Caco-2 (cell line): ENCODE measurements at regions not wholly inside any gene's neighbourhood (a gene's known extent, or its start where the extent isn't known, plus 50 kb on each side); places are given as distances from the start of the nearest gene placed in this dataset.

ENCODE experiments used
- BruUV-seq: library from RNA; stranded (reverse); fragments of 400-500 nt; replicated peaks from 2 replicates; lab custom pipeline; 2021; lab: Mats Ljungman, UMichigan
- CTCF ChIA-PET: fragments of 300-600 bp; sonication (Branson Sonifier 250); formaldehyde crosslinking; loops from one replicate; lab custom pipeline; 2022; ENCODE audit warnings: antibody characterized with exemption; lab: Charles Lee
- POLR2A ChIA-PET: fragments of 300-600 bp; sonication (Branson Sonifier 250); formaldehyde crosslinking; loops from one replicate; lab custom pipeline; 2022; ENCODE audit warnings: antibody characterized with exemption; lab: Charles Lee
- DNase-seq, 2 experiments: peaks; one replicate each; pipeline versions ENCODE4 v3.0.0 to v3.0.0-alpha.2; 2020 to 2022
- H3K27me3 ChIP-seq: replicated peaks from 2 replicates; pipeline ENCODE4 v1.6.0; 2011; ENCODE audit warnings: low read length; ENCODE audit not compliant: control insufficient read depth, insufficient read depth
- H3K36me3 ChIP-seq: 2 replicates; pipeline ENCODE4 v1.5.1; 2011; ENCODE audit warnings: low read length; ENCODE audit not compliant: control insufficient read depth, insufficient read depth
- H3K4me1 ChIP-seq: fragments of 250-450 bp; sonication (Bioruptor Pico); 2 replicates; pipeline ENCODE4 v1.5.1; 2020; ENCODE audit warnings: mild to moderate bottlenecking
- H3K4me3 ChIP-seq: 2 replicates; pipeline ENCODE4 v1.5.1; 2011; ENCODE audit warnings: low read depth, mild to moderate bottlenecking, control low read depth, low read length
- H3K9me3 ChIP-seq: fragments of 250-450 bp; sonication (Bioruptor Pico); 2 replicates; pipeline ENCODE4 v1.5.1; 2020; ENCODE audit warnings: mild to moderate bottlenecking, moderate library complexity
- H3K27ac Mint-ChIP-seq: one replicate; pipeline ENCODE4 v1.8.0; 2022; ENCODE audit warnings: mixed read lengths; ENCODE audit not compliant: unreplicated experiment
- H3K27me3 Mint-ChIP-seq: one replicate; pipeline ENCODE4 v1.8.0; 2022; ENCODE audit warnings: mixed read lengths; ENCODE audit not compliant: insufficient read depth, unreplicated experiment
- H3K36me3 Mint-ChIP-seq: one replicate; pipeline ENCODE4 v1.8.0; 2022; ENCODE audit warnings: mild to moderate bottlenecking, mixed read lengths; ENCODE audit not compliant: insufficient read depth, unreplicated experiment
- H3K4me1 Mint-ChIP-seq: one replicate; pipeline ENCODE4 v1.8.0; 2022; ENCODE audit warnings: low read depth, mixed read lengths; ENCODE audit not compliant: unreplicated experiment
- H3K4me3 Mint-ChIP-seq: one replicate; pipeline ENCODE4 v1.8.0; 2022; ENCODE audit warnings: mild to moderate bottlenecking, moderate library complexity, mixed read lengths; ENCODE audit not compliant: unreplicated experiment
- H3K9me3 Mint-ChIP-seq: one replicate; pipeline ENCODE4 v1.8.0; 2022; ENCODE audit warnings: mixed read lengths; ENCODE audit not compliant: unreplicated experiment
- intact Hi-C: fragments of 100-400 bp; cut with micrococcal nuclease; formaldehyde crosslinking; loops from one replicate; pipeline ENCODE4 v1.10.0; 2022; ENCODE audit not compliant: unreplicated experiment
- TF ChIP-seq, protein P1 (sequence below), 2 experiments: fragments of 200-600 bp in 1 of 2; IDR thresholded peaks; 1 replicate in 1 of 2; 2 replicates in 1 of 2; pipeline versions ENCODE4 v1.5.1 to v1.8.0; 2011 to 2022; ENCODE audit warnings: antibody characterized with exemption in 1 of 2, control low read depth in 1 of 2, inconsistent platforms in 1 of 2, low read depth in 1 of 2, low read length in 1 of 2, mild to moderate bottlenecking in 1 of 2, moderate library complexity in 1 of 2; ENCODE audit not compliant: insufficient read depth in 1 of 2, severe bottlenecking in 1 of 2, unreplicated experiment in 1 of 2

DNA sequence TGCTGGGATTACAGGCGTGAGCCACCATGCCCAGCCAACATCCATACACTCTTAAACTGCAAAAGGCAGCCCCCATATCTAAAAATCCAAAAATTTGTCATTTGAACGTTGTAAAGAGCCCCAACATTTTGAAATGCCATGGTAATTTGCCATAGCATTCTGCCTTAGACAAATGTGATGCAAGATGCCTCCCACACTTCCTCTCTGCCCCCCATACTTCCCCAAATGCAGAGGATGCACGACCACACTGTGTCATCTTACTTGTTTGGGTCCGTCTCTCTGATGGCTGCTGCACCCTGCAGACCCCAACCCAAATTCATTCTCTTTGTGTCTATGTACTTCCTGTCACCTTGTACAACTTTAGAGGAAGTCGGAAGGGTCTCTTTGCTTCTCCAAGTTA lies 1125.6 kb upstream of the AUTS2 start:
- CTCF ChIA-PET: no interaction called here

GRCh38 chr7:68474661-68475216 lies 1123.5 kb upstream of the AUTS2 start:
- H3K36me3 Mint-ChIP-seq: no peaks in the 10 kb centered on the region
- H3K27me3 Mint-ChIP-seq: no peaks in the 10 kb centered on the region
- DNase-seq: no peak
- Histone ChIP-seq H3K9me3 (no peaks in the 10 kb centered on the region), H3K36me3 (no peaks in the 10 kb centered on the region), H3K27me3 (no peaks in the 10 kb centered on the region), H3K4me1 (no peaks in the 10 kb centered on the region), H3K4me3 (no peak overlapping the region)
- peaks cover 7% of the 10 kb centered on the region for H3K9me3 Mint-ChIP-seq
- no peak overlapping the region for H3K27ac Mint-ChIP-seq
- no TSS peak for BruUV-seq
- POLR2A ChIA-PET: no interaction called here
- H3K4me1 Mint-ChIP-seq: no peaks in the 10 kb centered on the region
- H3K4me3 Mint-ChIP-seq: no peak overlapping the region
- TF ChIP-seq, protein P1, sequence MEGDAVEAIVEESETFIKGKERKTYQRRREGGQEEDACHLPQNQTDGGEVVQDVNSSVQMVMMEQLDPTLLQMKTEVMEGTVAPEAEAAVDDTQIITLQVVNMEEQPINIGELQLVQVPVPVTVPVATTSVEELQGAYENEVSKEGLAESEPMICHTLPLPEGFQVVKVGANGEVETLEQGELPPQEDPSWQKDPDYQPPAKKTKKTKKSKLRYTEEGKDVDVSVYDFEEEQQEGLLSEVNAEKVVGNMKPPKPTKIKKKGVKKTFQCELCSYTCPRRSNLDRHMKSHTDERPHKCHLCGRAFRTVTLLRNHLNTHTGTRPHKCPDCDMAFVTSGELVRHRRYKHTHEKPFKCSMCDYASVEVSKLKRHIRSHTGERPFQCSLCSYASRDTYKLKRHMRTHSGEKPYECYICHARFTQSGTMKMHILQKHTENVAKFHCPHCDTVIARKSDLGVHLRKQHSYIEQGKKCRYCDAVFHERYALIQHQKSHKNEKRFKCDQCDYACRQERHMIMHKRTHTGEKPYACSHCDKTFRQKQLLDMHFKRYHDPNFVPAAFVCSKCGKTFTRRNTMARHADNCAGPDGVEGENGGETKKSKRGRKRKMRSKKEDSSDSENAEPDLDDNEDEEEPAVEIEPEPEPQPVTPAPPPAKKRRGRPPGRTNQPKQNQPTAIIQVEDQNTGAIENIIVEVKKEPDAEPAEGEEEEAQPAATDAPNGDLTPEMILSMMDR (IDR thresholded peaks at IDR 0.05; ENCODE audit: insufficient read depth in 1 of 2, low read depth in 1 of 2, low read length in 1 of 2, severe bottlenecking in 1 of 2, unreplicated experiment in 1 of 2): no peak
- intact Hi-C loops: no loop called here
- CTCF ChIA-PET: no interaction called here

More for the DNA sequence above, 1125.6 kb upstream of the AUTS2 start:
- Histone ChIP-seq H3K27me3 (no peaks in the 10 kb centered on the region), H3K36me3 (no peaks in the 10 kb centered on the region), H3K9me3 (no peaks in the 10 kb centered on the region), H3K4me1 (no peaks in the 10 kb centered on the region), H3K4me3 (no peak overlapping the region)
- no TSS peak for BruUV-seq
- Mint-ChIP-seq H3K27me3 (no peaks in the 10 kb centered on the region), H3K27ac (no peak overlapping the region), H3K36me3 (no peaks in the 10 kb centered on the region), H3K4me3 (no peak overlapping the region), H3K9me3 (peaks cover 24% of the 10 kb centered on the region), H3K4me1 (no peaks in the 10 kb centered on the region)
- POLR2A ChIA-PET: no interaction called here
- intact Hi-C loops: no loop called here
- no peak for DNase-seq
- TF ChIP-seq, protein P1 (IDR thresholded peaks at IDR 0.05; ENCODE audit: insufficient read depth in 1 of 2, low read depth in 1 of 2, low read length in 1 of 2, severe bottlenecking in 1 of 2, unreplicated experiment in 1 of 2): no peak

DNA sequence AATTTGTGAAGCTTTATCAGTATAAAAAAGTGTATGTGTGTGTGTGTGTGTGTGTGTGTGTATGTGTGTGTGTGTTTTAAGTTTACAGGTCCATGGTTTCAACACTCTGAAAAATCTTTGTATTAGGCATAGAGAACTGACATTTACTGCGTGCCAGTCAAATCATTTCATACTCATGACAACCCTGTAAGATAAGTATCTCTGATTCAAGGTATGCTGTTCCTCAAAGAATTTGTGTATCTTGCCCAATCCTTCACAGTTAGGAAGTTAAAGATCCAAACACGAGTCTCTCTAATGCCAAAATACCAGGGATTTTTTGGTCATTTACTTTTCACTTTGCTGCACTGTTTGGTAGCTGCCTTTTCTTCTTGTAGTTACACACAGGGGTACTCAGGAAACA lies 1121.3 kb upstream of the AUTS2 start:
- Mint-ChIP-seq H3K9me3 (peaks cover 7% of the 10 kb centered on the region), H3K4me3 (no peak overlapping the region), H3K27ac (no peak overlapping the region), H3K27me3 (no peaks in the 10 kb centered on the region), H3K4me1 (no peaks in the 10 kb centered on the region), H3K36me3 (no peaks in the 10 kb centered on the region)
- Histone ChIP-seq H3K4me1 (no peaks in the 10 kb centered on the region), H3K36me3 (no peaks in the 10 kb centered on the region), H3K27me3 (no peaks in the 10 kb centered on the region), H3K4me3 (no peak overlapping the region), H3K9me3 (no peaks in the 10 kb centered on the region)
- ChIA-PET POLR2A (no interaction called here), CTCF (no interaction called here)
- intact Hi-C loops: no loop called here
- BruUV-seq: no TSS peak
- TF ChIP-seq, protein P1 (IDR thresholded peaks at IDR 0.05; ENCODE audit: insufficient read depth in 1 of 2, low read depth in 1 of 2, low read length in 1 of 2, severe bottlenecking in 1 of 2, unreplicated experiment in 1 of 2): no peak
- no peak for DNase-seq
